Large intestine (tissue), 3 donors: ENCODE measurements at regions not wholly inside any gene's neighbourhood (a gene's known extent, or its start where the extent isn't known, plus 50 kb on each side); places are given as distances from the start of the nearest gene placed in this dataset.

Experiments
- DNase-seq, 2 donors: peaks; one replicate each; pipeline versions ENCODE4 v3.0.0 to v3.0.0-alpha.2; 2013
- H3K27ac ChIP-seq: one replicate; pipeline ENCODE4 v1.5.1; 2013; ENCODE audit warnings: low read length
- H3K27me3 ChIP-seq: 2 replicates; pipeline ENCODE4 v1.6.1; 2013; ENCODE audit warnings: low read length; ENCODE audit not compliant: control insufficient read depth, insufficient read depth
- H3K36me3 ChIP-seq: 2 replicates; pipeline ENCODE4 v1.6.1; 2013; ENCODE audit warnings: low read length; ENCODE audit not compliant: control insufficient read depth, insufficient read depth
- H3K4me1 ChIP-seq: one replicate; pipeline ENCODE4 v1.6.1; 2013; ENCODE audit warnings: low read length; ENCODE audit not compliant: control insufficient read depth, insufficient read depth
- H3K4me3 ChIP-seq: one replicate; pipeline ENCODE4 v1.5.1; 2013; ENCODE audit warnings: low read length
- H3K9me3 ChIP-seq: one replicate; pipeline ENCODE4 v1.6.1; 2013; ENCODE audit warnings: mild to moderate bottlenecking, low read depth, low read length, moderate library complexity; ENCODE audit not compliant: control insufficient read depth
- WGBS: methylation state at CpG from one replicate; pipeline ENCODE4 v1.1.5; 2013; ENCODE audit warnings: low lambda C conversion rate; ENCODE audit not compliant: insufficient coverage; 5-methylcytosine and 5-hydroxymethylcytosine counted together

- Histone ChIP-seq H3K27ac (peak overlapping the region; percentile 73), H3K4me1 (peaks cover 58% of the 10 kb centered on the region), H3K4me3 (no peak overlapping the region), H3K27me3 (no peaks in the 10 kb centered on the region), H3K9me3 (no peaks in the 10 kb centered on the region), H3K36me3 (no peaks in the 10 kb centered on the region)
- 100% methylated on average over 1 of the region's 1 CpG for WGBS
- no peak for DNase-seq
Observed at GRCh38 chr4:74625981-74626380, 168.3 kb downstream of the BTC start.

GRCh38 chr4:74627093-74627492 is 167.2 kb downstream of the BTC start:
- WGBS = 92% methylated on average over 4 of the region's 4 CpGs
- no peak for DNase-seq
- peaks cover 62% of the 10 kb centered on the region for H3K4me1 ChIP-seq

GRCh38 chr4:74627504-74627903 is 166.8 kb downstream of the BTC start:
- Histone ChIP-seq H3K27ac (peak overlapping the region; percentile 79), H3K4me1 (peaks cover 62% of the 10 kb centered on the region), H3K9me3 (no peaks in the 10 kb centered on the region), H3K36me3 (no peaks in the 10 kb centered on the region), H3K27me3 (no peaks in the 10 kb centered on the region), H3K4me3 (no peak overlapping the region)
- WGBS = no CpG with 5 or more reads among the region's 4 CpGs
- DNase-seq = peak; percentile 40 to 86

More at GRCh38 chr4:74627093-74627492, 167.2 kb downstream of the BTC start:
- Histone ChIP-seq H3K4me3 (no peak overlapping the region), H3K9me3 (no peaks in the 10 kb centered on the region), H3K27me3 (no peaks in the 10 kb centered on the region), H3K36me3 (no peaks in the 10 kb centered on the region), H3K27ac (peak overlapping the region; percentile 79)

GRCh38 chr4:74628852-74629620 is 165.3 kb downstream of the BTC start:
- WGBS = 27% methylated on average over 5 of the region's 6 CpGs
- Histone ChIP-seq H3K4me3 (no peak overlapping the region), H3K27ac (peak overlapping the region; percentile 79), H3K9me3 (no peaks in the 10 kb centered on the region), H3K36me3 (no peaks in the 10 kb centered on the region), H3K27me3 (no peaks in the 10 kb centered on the region), H3K4me1 (peaks cover 54% of the 10 kb centered on the region)
- peak; percentile 58 to 74 for DNase-seq

GRCh38 chr4:74630551-74630950 is 163.8 kb downstream of the BTC start:
- H3K4me1 ChIP-seq = peaks cover 41% of the 10 kb centered on the region
- no peak for DNase-seq
- H3K27me3 ChIP-seq = no peaks in the 10 kb centered on the region
- no peaks in the 10 kb centered on the region for H3K36me3 ChIP-seq
- H3K27ac ChIP-seq = no peak overlapping the region
- no peak overlapping the region for H3K4me3 ChIP-seq
- H3K9me3 ChIP-seq = no peaks in the 10 kb centered on the region
- 100% methylated on average over 1 of the region's 3 CpGs for WGBS

- Histone ChIP-seq H3K27ac (no peak overlapping the region), H3K4me3 (no peak overlapping the region), H3K36me3 (no peaks in the 10 kb centered on the region), H3K27me3 (no peaks in the 10 kb centered on the region), H3K4me1 (peaks cover 38% of the 10 kb centered on the region), H3K9me3 (no peaks in the 10 kb centered on the region)
- DNase-seq = no peak
- no CpG with 5 or more reads among the region's 2 CpGs for WGBS
Observed at GRCh38 chr4:74631338-74631737, 163.0 kb downstream of the BTC start.

- no peaks in the 10 kb centered on the region for H3K36me3 ChIP-seq
- H3K27ac ChIP-seq = no peak overlapping the region
- no peak for DNase-seq
- no peak overlapping the region for H3K4me3 ChIP-seq
- H3K9me3 ChIP-seq = no peaks in the 10 kb centered on the region
- no peaks in the 10 kb centered on the region for H3K27me3 ChIP-seq
- peaks cover 33% of the 10 kb centered on the region for H3K4me1 ChIP-seq
Observed at GRCh38 chr4:74631988-74632387, 162.3 kb downstream of the BTC start.

GRCh38 chr4:74632634-74633033 is 161.7 kb downstream of the BTC start:
- no peak for DNase-seq
- 80% methylated on average over 1 of the region's 3 CpGs for WGBS
- Histone ChIP-seq H3K4me3 (no peak overlapping the region), H3K9me3 (no peaks in the 10 kb centered on the region), H3K4me1 (peaks cover 28% of the 10 kb centered on the region), H3K36me3 (no peaks in the 10 kb centered on the region), H3K27me3 (no peaks in the 10 kb centered on the region), H3K27ac (no peak overlapping the region)

GRCh38 chr4:74635074-74635473 is 159.2 kb downstream of the BTC start:
- Histone ChIP-seq H3K27ac (no peak overlapping the region), H3K4me3 (no peak overlapping the region), H3K9me3 (no peaks in the 10 kb centered on the region), H3K36me3 (no peaks in the 10 kb centered on the region), H3K4me1 (peaks cover 11% of the 10 kb centered on the region), H3K27me3 (no peaks in the 10 kb centered on the region)
- no CpG with 5 or more reads among the region's 2 CpGs for WGBS
- DNase-seq = no peak

- Histone ChIP-seq H3K36me3 (no peaks in the 10 kb centered on the region), H3K27me3 (no peaks in the 10 kb centered on the region), H3K27ac (no peak overlapping the region), H3K4me1 (peaks cover 6% of the 10 kb centered on the region), H3K4me3 (no peak overlapping the region), H3K9me3 (no peaks in the 10 kb centered on the region)
- WGBS = no CpG with 5 or more reads among the region's 2 CpGs
- DNase-seq = no peak
Observed at GRCh38 chr4:74635490-74636123, 158.7 kb downstream of the BTC start.

GRCh38 chr4:74638001-74638400 is 156.3 kb downstream of the BTC start:
- no peak overlapping the region for H3K27ac ChIP-seq
- no peaks in the 10 kb centered on the region for H3K27me3 ChIP-seq
- H3K4me3 ChIP-seq = no peak overlapping the region
- no peaks in the 10 kb centered on the region for H3K4me1 ChIP-seq
- WGBS = no CpG with 5 or more reads among the region's 1 CpG
- no peak for DNase-seq
- no peaks in the 10 kb centered on the region for H3K36me3 ChIP-seq
- H3K9me3 ChIP-seq = no peaks in the 10 kb centered on the region
